Neutrophil (primary cell): ENCODE measurements at regions not wholly inside any gene's neighbourhood (a gene's known extent, or its start where the extent isn't known, plus 50 kb on each side); places are given as distances from the start of the nearest gene placed in this dataset.
A peak's percentile ranks its signal among the peaks of the same experiment; 100 is the strongest.

Experiments
- H3K27ac ChIP-seq: fragments of 200-600 bp; sonication (generic); 2 replicates; pipeline ENCODE4 v1.5.1; 2016; ENCODE audit warnings: mild to moderate bottlenecking, moderate library complexity
- H3K27me3 ChIP-seq: fragments of 200-600 bp; sonication (generic); 2 replicates; pipeline ENCODE4 v1.6.0; 2016; ENCODE audit warnings: mild to moderate bottlenecking
- H3K36me3 ChIP-seq: fragments of 200-600 bp; sonication (generic); 2 replicates; pipeline ENCODE4 v1.5.1; 2017
- H3K4me1 ChIP-seq, 2 experiments: fragments of 200-600 bp in 1 of 2; sonication (generic) in 1 of 2; 1 replicate in 1 of 2; 2 replicates in 1 of 2; pipeline versions ENCODE4 v1.5.1 to v1.6.1; 2013 to 2016; ENCODE audit warnings: low read depth in 1 of 2, low read length in 1 of 2, mild to moderate bottlenecking in 1 of 2, moderate library complexity in 1 of 2; ENCODE audit not compliant: control insufficient read depth in 1 of 2, insufficient read depth in 1 of 2
- H3K4me3 ChIP-seq, 2 experiments: fragments of 200-600 bp in 1 of 2; sonication (generic) in 1 of 2; 1 replicate in 1 of 2; 2 replicates in 1 of 2; pipeline ENCODE4 v1.5.1; 2013 to 2016; ENCODE audit warnings: low read depth in 1 of 2, low read length in 1 of 2, mild to moderate bottlenecking in 1 of 2, moderate library complexity in 1 of 2
- H3K9me3 ChIP-seq: fragments of 200-600 bp; sonication (generic); 2 replicates; pipeline ENCODE4 v1.5.1; 2016
- CTCF ChIP-seq: fragments of 200-600 bp; sonication (generic); IDR thresholded peaks from 2 replicates; pipeline ENCODE4 v1.5.1; 2016; ENCODE audit warnings: antibody characterized with exemption

- TF ChIP-seq CTCF: no peak
- Histone ChIP-seq H3K9me3 (no peaks in the 10 kb centered on the region), H3K27me3 (no peaks in the 10 kb centered on the region), H3K4me1 (peaks cover 4 to 16% of the 10 kb centered on the region in 2 experiments), H3K4me3 (no peak overlapping the region), H3K36me3 (no peaks in the 10 kb centered on the region), H3K27ac (no peak overlapping the region)
Observed at GRCh38 chr12:76643438-76643837, 83.9 kb upstream of the OSBPL8 start.

DNA sequence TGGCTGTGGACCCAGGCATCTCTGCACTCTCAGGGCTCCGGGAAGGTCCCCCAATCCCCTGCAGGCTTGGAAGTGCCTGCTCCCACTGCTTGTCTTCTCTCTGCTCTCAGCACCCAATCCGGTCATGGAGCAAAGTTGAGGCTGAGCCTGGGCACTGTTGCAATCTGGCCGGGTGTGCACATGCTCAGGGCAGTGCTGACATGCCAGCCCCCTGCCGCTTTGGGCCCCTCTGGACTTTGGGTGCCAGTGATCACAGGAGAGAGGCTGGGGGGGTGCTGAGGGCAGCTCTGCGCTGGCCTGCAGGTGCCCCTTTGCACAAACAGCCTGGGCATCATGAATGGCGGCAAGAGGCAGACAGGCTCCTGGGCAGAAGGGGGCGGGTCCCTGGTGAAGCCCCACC is 85.4 kb upstream of the OSBPL8 start:
- no peaks in the 10 kb centered on the region for H3K36me3 ChIP-seq
- H3K9me3 ChIP-seq: no peaks in the 10 kb centered on the region
- no peak overlapping the region for H3K4me3 ChIP-seq
- H3K27ac ChIP-seq: no peak overlapping the region
- H3K27me3 ChIP-seq: no peaks in the 10 kb centered on the region
- no peak for TF ChIP-seq CTCF
- H3K4me1 ChIP-seq: peaks cover 4 to 16% of the 10 kb centered on the region in 2 experiments

- no peak for TF ChIP-seq CTCF
- Histone ChIP-seq H3K36me3 (no peaks in the 10 kb centered on the region), H3K27ac (no peak overlapping the region)
Observed at GRCh38 chr12:76645934-76646333, 86.4 kb upstream of the OSBPL8 start.

GRCh38 chr12:76646366-76646765 is 86.8 kb upstream of the OSBPL8 start:
- Histone ChIP-seq H3K27me3 (no peaks in the 10 kb centered on the region), H3K4me1 (peaks cover 4 to 16% of the 10 kb centered on the region in 2 experiments), H3K36me3 (no peaks in the 10 kb centered on the region), H3K9me3 (no peaks in the 10 kb centered on the region), H3K27ac (peak overlapping the region; percentile 1), H3K4me3 (no peak overlapping the region)
- no peak for TF ChIP-seq CTCF

More at GRCh38 chr12:76645934-76646333, 86.4 kb upstream of the OSBPL8 start:
- H3K4me1 ChIP-seq: peaks cover 4 to 16% of the 10 kb centered on the region in 2 experiments
- H3K27me3 ChIP-seq: no peaks in the 10 kb centered on the region
- no peak overlapping the region for H3K4me3 ChIP-seq
- no peaks in the 10 kb centered on the region for H3K9me3 ChIP-seq

DNA sequence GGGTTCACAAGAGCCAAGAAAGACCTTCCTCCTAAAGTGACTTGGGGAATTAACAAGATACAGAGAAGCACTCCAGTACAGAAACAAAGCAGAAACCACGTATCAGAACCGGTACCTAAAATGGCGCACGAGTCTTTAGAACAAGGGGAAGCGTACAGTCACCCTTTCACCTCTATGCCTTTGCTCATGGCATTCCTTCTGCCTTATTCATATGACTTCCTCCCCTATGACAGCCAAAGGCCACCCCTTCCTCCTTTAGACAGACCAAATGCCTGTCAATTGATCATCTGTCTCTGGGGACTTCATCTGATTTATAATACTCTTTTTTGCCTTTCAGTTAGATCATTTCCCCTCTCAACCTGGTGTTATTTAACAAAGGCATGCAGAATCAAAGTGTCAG is 89.5 kb upstream of the OSBPL8 start:
- TF ChIP-seq CTCF: no peak
- Histone ChIP-seq H3K27ac (no peak overlapping the region), H3K36me3 (no peaks in the 10 kb centered on the region), H3K27me3 (no peaks in the 10 kb centered on the region), H3K4me3 (no peak overlapping the region), H3K4me1 (peaks cover 12 to 35% of the 10 kb centered on the region in 2 experiments), H3K9me3 (no peaks in the 10 kb centered on the region)

- no peak for TF ChIP-seq CTCF
- Histone ChIP-seq H3K27me3 (no peaks in the 10 kb centered on the region), H3K9me3 (no peaks in the 10 kb centered on the region), H3K36me3 (no peaks in the 10 kb centered on the region), H3K4me1 (peaks cover 8 to 28% of the 10 kb centered on the region in 2 experiments), H3K4me3 (no peak overlapping the region), H3K27ac (no peak overlapping the region)
Observed at GRCh38 chr12:76652402-76652801, 92.8 kb upstream of the OSBPL8 start.
